AG04450 (cell line): ENCODE measurements at regions not wholly inside any gene's neighbourhood (a gene's known extent, or its start where the extent isn't known, plus 50 kb on each side); places are given as distances from the start of the nearest gene placed in this dataset.

Experiments used
- CTCF ChIA-PET: fragments of 300-600, 350-600 bp; formaldehyde crosslinking; extraction: SDS; loops from one replicate; lab custom pipeline; 2022; ENCODE audit warnings: antibody characterized with exemption, inconsistent platforms; lab: Charles Lee
- POLR2A ChIA-PET: fragments of 350-600 bp; formaldehyde crosslinking; extraction: SDS; loops from one replicate; lab custom pipeline; 2021; ENCODE audit warnings: antibody characterized with exemption, inconsistent platforms; lab: Yijun Ruan, JAX
- DNase-seq: peaks from one replicate; pipeline ENCODE4 v3.0.0-alpha.2; 2011; ENCODE audit warnings: low read depth, low spot score
- H3K27ac ChIP-seq: one replicate; pipeline ENCODE4 v1.5.1; 2012; ENCODE audit warnings: low read depth, low read length, control low read depth
- H3K27me3 ChIP-seq: one replicate; pipeline ENCODE4 v1.6.0; 2012; ENCODE audit warnings: low read length; ENCODE audit not compliant: control insufficient read depth, insufficient read depth
- H3K4me3 ChIP-seq: 2 replicates; pipeline ENCODE4 v1.5.1; 2011; ENCODE audit warnings: mild to moderate bottlenecking, low read depth, low read length, control low read depth
- H3K9me3 ChIP-seq: 2 replicates; pipeline ENCODE4 v1.5.1; 2012; ENCODE audit warnings: low read length; ENCODE audit not compliant: control insufficient read depth, insufficient read depth
- TF ChIP-seq, protein P1 (sequence below): IDR thresholded peaks from 2 replicates; pipeline ENCODE4 v1.5.1; 2011; ENCODE audit warnings: low read depth, low read length, control low read depth, inconsistent platforms

- no peak for DNase-seq
Observed at GRCh38 chr18:1350931-1351450, 446.3 kb downstream of the ADCYAP1 start.

DNA sequence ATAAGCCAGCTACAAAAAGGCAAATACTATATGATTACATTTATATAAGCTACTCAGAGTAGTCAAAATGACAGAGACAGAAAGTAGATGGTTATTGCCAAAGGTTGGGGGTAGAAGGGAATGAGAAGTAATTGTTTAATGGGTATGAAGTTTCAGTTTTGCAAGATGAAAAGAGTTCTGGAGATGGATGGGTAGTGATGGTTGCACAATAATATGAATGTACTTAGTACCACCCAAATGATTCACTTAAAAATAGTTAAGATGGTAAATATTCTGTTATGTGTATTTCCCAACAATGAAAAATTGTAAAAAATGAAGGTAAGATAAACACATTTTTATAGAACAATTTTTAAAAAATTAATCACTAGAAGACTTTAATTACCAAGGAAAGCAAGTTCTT lies 448.4 kb downstream of the ADCYAP1 start:
- DNase-seq = no peak
- TF ChIP-seq, protein P1, sequence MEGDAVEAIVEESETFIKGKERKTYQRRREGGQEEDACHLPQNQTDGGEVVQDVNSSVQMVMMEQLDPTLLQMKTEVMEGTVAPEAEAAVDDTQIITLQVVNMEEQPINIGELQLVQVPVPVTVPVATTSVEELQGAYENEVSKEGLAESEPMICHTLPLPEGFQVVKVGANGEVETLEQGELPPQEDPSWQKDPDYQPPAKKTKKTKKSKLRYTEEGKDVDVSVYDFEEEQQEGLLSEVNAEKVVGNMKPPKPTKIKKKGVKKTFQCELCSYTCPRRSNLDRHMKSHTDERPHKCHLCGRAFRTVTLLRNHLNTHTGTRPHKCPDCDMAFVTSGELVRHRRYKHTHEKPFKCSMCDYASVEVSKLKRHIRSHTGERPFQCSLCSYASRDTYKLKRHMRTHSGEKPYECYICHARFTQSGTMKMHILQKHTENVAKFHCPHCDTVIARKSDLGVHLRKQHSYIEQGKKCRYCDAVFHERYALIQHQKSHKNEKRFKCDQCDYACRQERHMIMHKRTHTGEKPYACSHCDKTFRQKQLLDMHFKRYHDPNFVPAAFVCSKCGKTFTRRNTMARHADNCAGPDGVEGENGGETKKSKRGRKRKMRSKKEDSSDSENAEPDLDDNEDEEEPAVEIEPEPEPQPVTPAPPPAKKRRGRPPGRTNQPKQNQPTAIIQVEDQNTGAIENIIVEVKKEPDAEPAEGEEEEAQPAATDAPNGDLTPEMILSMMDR = no peak

More at GRCh38 chr18:1350931-1351450, 446.3 kb downstream of the ADCYAP1 start:
- ChIA-PET CTCF (no interaction called here), POLR2A (no interaction called here)
- H3K27ac ChIP-seq = no peak overlapping the region
- TF ChIP-seq, protein P1 = no peak
- H3K9me3 ChIP-seq = no peaks in the 10 kb centered on the region
- H3K4me3 ChIP-seq = no peak overlapping the region
- no peaks in the 10 kb centered on the region for H3K27me3 ChIP-seq

GRCh38 chr18:1357724-1358123 lies 453.1 kb downstream of the ADCYAP1 start:
- no peaks in the 10 kb centered on the region for H3K27me3 ChIP-seq
- ChIA-PET POLR2A (no interaction called here), CTCF (no interaction called here)
- DNase-seq = no peak
- H3K9me3 ChIP-seq = peaks cover 7% of the 10 kb centered on the region
- H3K4me3 ChIP-seq = no peak overlapping the region
- no peak overlapping the region for H3K27ac ChIP-seq
- TF ChIP-seq, protein P1 = no peak

More for the DNA sequence above, 448.4 kb downstream of the ADCYAP1 start:
- CTCF ChIA-PET = no interaction called here
- H3K9me3 ChIP-seq = peaks cover 7% of the 10 kb centered on the region
- H3K27me3 ChIP-seq = no peaks in the 10 kb centered on the region
- POLR2A ChIA-PET = no interaction called here
- no peak overlapping the region for H3K4me3 ChIP-seq
- no peak overlapping the region for H3K27ac ChIP-seq

DNA sequence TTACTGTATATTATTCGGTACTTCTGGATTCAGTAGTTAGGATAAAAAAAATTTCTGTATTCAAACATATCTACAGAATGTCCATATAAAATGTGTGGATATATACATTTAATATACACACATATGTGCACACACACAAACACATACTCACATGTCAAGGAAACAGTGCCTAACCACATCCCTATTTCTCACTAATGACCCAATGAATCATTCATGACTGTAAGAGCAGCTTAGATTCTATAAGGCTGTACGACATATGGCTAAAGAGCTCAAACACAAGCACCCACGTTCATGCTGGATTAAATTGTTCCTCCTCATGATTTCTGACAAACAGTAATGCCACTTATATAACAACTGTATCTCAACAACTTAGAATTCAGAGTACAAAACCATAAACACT lies 457.3 kb downstream of the ADCYAP1 start:
- peaks cover 5% of the 10 kb centered on the region for H3K9me3 ChIP-seq
- no peak overlapping the region for H3K4me3 ChIP-seq
- TF ChIP-seq, protein P1 = no peak
- no peak for DNase-seq
- no peak overlapping the region for H3K27ac ChIP-seq
- CTCF ChIA-PET = no interaction called here
- POLR2A ChIA-PET = no interaction called here
- no peaks in the 10 kb centered on the region for H3K27me3 ChIP-seq

DNA sequence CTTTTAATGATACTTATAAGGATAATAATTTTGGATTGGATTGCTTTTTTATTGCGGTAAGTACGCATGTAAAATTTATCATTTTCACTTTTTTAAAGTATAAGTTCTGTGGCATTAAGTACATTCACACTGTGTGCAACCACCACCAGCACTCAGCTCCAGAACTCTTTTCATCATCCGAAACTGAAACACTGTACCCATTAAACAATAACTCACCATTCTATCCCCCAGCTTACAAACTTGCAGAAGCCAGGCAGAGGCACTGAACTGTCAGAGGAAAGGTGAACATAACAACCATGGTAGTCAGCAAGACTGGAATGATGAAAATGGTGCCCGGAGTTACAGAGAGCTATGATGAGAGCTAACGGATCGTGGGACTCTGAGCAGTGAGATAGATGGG lies 465.9 kb downstream of the ADCYAP1 start:
- ChIA-PET POLR2A (no interaction called here), CTCF (no interaction called here)
- TF ChIP-seq, protein P1 = no peak

More for the DNA sequence above, 465.9 kb downstream of the ADCYAP1 start:
- DNase-seq = no peak
- Histone ChIP-seq H3K27me3 (no peaks in the 10 kb centered on the region), H3K9me3 (peaks cover 8% of the 10 kb centered on the region; the same call in 1 of the 2 replicates), H3K4me3 (no peak overlapping the region), H3K27ac (no peak overlapping the region)
